ENCODE measurements at regions not wholly inside any gene's neighbourhood (a gene's known extent, or its start where the extent isn't known, plus 50 kb on each side); places are given as distances from the start of the nearest gene placed in this dataset.

DNA sequence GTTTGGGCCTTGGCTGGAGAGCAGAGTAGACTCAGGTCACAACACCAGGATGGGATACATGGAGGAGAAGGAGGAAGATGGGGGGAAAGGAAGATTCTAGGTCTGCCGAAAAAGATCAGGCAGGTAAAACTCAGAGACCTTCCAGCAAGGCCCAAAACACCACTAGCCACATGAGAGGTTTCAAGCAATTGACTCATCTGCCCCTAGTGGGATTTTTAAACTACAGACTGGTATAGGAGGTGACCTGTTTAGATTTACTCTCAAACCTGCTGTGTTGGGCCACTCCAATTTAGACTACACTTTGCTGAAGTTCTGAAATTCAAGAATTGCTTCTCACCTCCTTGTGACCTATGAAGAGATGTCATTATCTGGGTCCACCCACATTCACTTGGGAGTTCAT is 236.9 kb upstream of the SASH1 start:
- TF ChIP-seq REST (IDR thresholded peaks at IDR 0.05; ENCODE audit: low read depth) = no peak
- no peak for TF ChIP-seq MAX (IDR thresholded peaks at IDR 0.05)
- no peak for TF ChIP-seq CREB1 (IDR thresholded peaks at IDR 0.05; ENCODE audit: low read depth)
- no peak for TF ChIP-seq TCF12 (IDR thresholded peaks at IDR 0.05; ENCODE audit: low read depth)
- TF ChIP-seq RAD21 (IDR thresholded peaks at IDR 0.05; ENCODE audit: low read depth) = no peak
- no peak for TF ChIP-seq TAF1 (IDR thresholded peaks at IDR 0.05; ENCODE audit: low read depth)
- TF ChIP-seq USF1 (IDR thresholded peaks at IDR 0.05) = no peak
- TF ChIP-seq ZBTB7A (IDR thresholded peaks at IDR 0.05; ENCODE audit: low read depth) = no peak
- TF ChIP-seq YY1 (IDR thresholded peaks at IDR 0.05; ENCODE audit: low read depth) = no peak
- no peak for TF ChIP-seq CEBPB (IDR thresholded peaks at IDR 0.05)
- TF ChIP-seq EP300 (IDR thresholded peaks at IDR 0.05; ENCODE audit: borderline replicate concordance) = no peak
- TF ChIP-seq NFIC (IDR thresholded peaks at IDR 0.05) = no peak
- TF ChIP-seq TEAD4 (IDR thresholded peaks at IDR 0.05) = no peak
- TF ChIP-seq EGR1 (IDR thresholded peaks at IDR 0.05) = no peak
- TF ChIP-seq FOXM1 (IDR thresholded peaks at IDR 0.05; ENCODE audit: borderline replicate concordance, low read depth) = no peak

DNA sequence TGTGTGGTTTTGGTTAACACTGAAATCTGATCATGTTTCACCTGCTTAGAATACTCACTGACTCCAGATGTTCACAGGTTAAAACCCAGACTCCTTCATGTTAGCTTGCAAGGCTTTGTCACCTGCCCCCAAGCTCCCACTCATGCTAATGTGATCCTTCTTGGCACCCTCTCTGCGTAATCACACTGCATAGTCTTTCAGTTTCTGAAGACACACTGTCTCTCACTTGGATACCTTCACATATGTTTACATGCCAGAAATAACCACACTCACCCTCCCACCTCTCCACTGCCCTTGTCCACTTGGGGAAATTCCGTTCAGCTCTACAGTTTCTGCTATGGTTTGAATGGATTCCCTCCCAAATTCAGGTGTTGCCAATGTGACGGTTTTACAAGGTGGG is 234.7 kb upstream of the SASH1 start:
- TF ChIP-seq ZBTB7A (IDR thresholded peaks at IDR 0.05; ENCODE audit: low read depth) (no peak), REST (IDR thresholded peaks at IDR 0.05; ENCODE audit: low read depth) (no peak), FOXM1 (IDR thresholded peaks at IDR 0.05; ENCODE audit: borderline replicate concordance, low read depth) (no peak), EP300 (IDR thresholded peaks at IDR 0.05; ENCODE audit: borderline replicate concordance) (no peak), CREB1 (IDR thresholded peaks at IDR 0.05; ENCODE audit: low read depth) (no peak), EGR1 (IDR thresholded peaks at IDR 0.05) (no peak), TEAD4 (IDR thresholded peaks at IDR 0.05) (no peak)

GRCh38 chr6:148109732-148110131 is 232.9 kb upstream of the SASH1 start:
- TF ChIP-seq NFIC (IDR thresholded peaks at IDR 0.05) = peak; percentile 76
- TF ChIP-seq RAD21 (IDR thresholded peaks at IDR 0.05; ENCODE audit: low read depth) = no peak
- 0 out of 2 replicates have a peak, but pooled peaks have one; percentile 20 for TF ChIP-seq USF1 (IDR thresholded peaks at IDR 0.05)
- TF ChIP-seq TEAD4 (IDR thresholded peaks at IDR 0.05) = no peak

- no peak for TF ChIP-seq NFIC (IDR thresholded peaks at IDR 0.05)
- no peak for TF ChIP-seq CEBPB (IDR thresholded peaks at IDR 0.05)
- no peak for TF ChIP-seq EP300 (IDR thresholded peaks at IDR 0.05; ENCODE audit: borderline replicate concordance)
- no peak for TF ChIP-seq REST (IDR thresholded peaks at IDR 0.05; ENCODE audit: low read depth)
Observed at GRCh38 chr6:148110925-148111324, 231.7 kb upstream of the SASH1 start.

DNA sequence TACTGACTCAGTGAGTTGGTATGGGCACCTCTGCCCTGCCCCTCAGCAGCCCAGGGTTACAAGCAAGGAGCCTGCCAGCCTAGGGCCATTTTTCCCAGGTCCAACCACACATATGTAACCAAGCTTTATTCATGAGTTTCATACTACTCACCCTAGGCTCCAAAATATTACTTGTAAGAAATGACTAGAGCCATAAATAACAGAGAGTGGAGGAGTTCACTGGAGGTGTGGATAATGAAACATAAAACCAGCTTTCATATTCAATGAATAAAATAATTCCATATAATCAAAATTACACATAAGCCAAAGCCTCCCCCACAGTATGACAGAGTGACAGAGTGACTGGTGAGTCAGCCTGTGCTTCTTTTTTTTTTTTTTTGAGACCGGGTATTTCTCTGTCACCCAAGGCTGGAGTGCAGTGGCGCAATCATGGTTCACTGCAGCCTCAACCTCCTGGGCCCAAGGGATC is 229.8 kb upstream of the SASH1 start:
- TF ChIP-seq TAF1 (IDR thresholded peaks at IDR 0.05; ENCODE audit: low read depth) (no peak), FOXM1 (IDR thresholded peaks at IDR 0.05; ENCODE audit: borderline replicate concordance, low read depth) (no peak), CEBPB (IDR thresholded peaks at IDR 0.05) (no peak), TEAD4 (IDR thresholded peaks at IDR 0.05) (no peak), REST (IDR thresholded peaks at IDR 0.05; ENCODE audit: low read depth) (no peak), RAD21 (IDR thresholded peaks at IDR 0.05; ENCODE audit: low read depth) (no peak), CREB1 (IDR thresholded peaks at IDR 0.05; ENCODE audit: low read depth) (no peak), EP300 (IDR thresholded peaks at IDR 0.05; ENCODE audit: borderline replicate concordance) (no peak), TCF12 (IDR thresholded peaks at IDR 0.05; ENCODE audit: low read depth) (no peak), EGR1 (IDR thresholded peaks at IDR 0.05) (no peak), MAX (IDR thresholded peaks at IDR 0.05) (no peak), YY1 (IDR thresholded peaks at IDR 0.05; ENCODE audit: low read depth) (no peak), USF1 (IDR thresholded peaks at IDR 0.05) (no peak), NFIC (IDR thresholded peaks at IDR 0.05) (no peak), ZBTB7A (IDR thresholded peaks at IDR 0.05; ENCODE audit: low read depth) (no peak)

Data from Ishikawa (cell line).